ENCODE measurements at regions not wholly inside any gene's neighbourhood (a gene's known extent, or its start where the extent isn't known, plus 50 kb on each side); places are given as distances from the start of the nearest gene placed in this dataset.

DNA sequence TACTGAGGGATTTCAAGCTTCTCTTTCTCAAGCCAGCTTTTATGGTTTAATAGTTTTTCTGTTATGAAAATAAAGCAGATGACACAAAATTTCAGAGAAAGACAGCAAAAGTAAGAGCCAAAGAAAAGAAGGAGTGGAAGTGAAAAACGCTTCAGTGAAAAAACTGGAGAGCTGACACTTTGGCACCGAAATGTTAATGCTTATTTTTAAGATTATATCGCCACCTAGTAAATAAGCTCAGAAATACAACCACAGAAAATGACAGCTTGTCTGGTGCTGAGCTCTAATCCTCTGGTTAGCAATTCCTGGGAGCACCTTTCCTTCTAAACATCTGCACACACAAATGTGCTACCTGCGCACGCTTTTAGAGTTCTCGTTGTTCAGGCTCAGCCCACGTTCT is 101.6 kb downstream of the ZPLD1 start:
- TF ChIP-seq EP300 (IDR thresholded peaks at IDR 0.05), result no peak
- TF ChIP-seq POLR2A (IDR thresholded peaks at IDR 0.05), result no peak
- TF ChIP-seq, protein P1, sequence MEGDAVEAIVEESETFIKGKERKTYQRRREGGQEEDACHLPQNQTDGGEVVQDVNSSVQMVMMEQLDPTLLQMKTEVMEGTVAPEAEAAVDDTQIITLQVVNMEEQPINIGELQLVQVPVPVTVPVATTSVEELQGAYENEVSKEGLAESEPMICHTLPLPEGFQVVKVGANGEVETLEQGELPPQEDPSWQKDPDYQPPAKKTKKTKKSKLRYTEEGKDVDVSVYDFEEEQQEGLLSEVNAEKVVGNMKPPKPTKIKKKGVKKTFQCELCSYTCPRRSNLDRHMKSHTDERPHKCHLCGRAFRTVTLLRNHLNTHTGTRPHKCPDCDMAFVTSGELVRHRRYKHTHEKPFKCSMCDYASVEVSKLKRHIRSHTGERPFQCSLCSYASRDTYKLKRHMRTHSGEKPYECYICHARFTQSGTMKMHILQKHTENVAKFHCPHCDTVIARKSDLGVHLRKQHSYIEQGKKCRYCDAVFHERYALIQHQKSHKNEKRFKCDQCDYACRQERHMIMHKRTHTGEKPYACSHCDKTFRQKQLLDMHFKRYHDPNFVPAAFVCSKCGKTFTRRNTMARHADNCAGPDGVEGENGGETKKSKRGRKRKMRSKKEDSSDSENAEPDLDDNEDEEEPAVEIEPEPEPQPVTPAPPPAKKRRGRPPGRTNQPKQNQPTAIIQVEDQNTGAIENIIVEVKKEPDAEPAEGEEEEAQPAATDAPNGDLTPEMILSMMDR (IDR thresholded peaks at IDR 0.05), result peak in 1 of 4 experiments; percentile 28
- no peak for TF ChIP-seq POLR2AphosphoS5 (IDR thresholded peaks at IDR 0.05)
- intact Hi-C loops (cut with DNase I), result loop anchor here (5.0 kb wide), 1 partner anchor 839 kb away; no protein-coding TSS in a partner anchor
- Histone ChIP-seq H3K27ac (no peak overlapping the region), H3K9me3 (no peaks in the 10 kb centered on the region), H3K27me3 (no peaks in the 10 kb centered on the region), H3K4me1 (no peaks in the 10 kb centered on the region), H3K4me3 (no peak overlapping the region), H3K36me3 (no peaks in the 10 kb centered on the region)
- WGBS, 2 donors, result 12 to 26% methylated on average over 7 of the region's 7 CpGs
- no peak for DNase-seq

DNA sequence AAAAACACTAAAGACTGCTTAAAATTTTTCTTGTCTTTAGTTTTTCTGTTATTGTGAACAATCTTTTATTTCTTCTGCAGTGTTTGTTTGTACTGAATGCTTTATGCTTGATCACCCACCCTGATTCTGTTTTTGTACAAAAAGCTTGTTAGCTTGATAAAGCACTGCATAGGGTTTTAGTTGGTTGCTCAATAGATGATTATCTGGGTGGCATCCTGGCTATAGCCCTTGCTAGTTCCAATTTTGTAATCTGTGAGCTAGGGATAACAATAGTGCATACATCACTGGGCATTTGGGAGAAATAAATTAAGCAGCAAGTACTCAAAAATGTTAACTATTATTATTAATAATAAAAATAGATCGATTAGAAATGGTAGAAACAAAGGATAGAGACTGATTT is 102.3 kb downstream of the ZPLD1 start:
- Histone ChIP-seq H3K27ac (no peak overlapping the region), H3K9me3 (no peaks in the 10 kb centered on the region), H3K4me3 (no peak overlapping the region), H3K27me3 (no peaks in the 10 kb centered on the region), H3K4me1 (no peaks in the 10 kb centered on the region), H3K36me3 (no peaks in the 10 kb centered on the region)
- no peak for DNase-seq
- intact Hi-C loops (cut with DNase I), result loop anchor here (5.0 kb wide), 1 partner anchor 840 kb away; no protein-coding TSS in a partner anchor
- 64 to 67% methylated on average over 1 of the region's 1 CpG for WGBS, 2 donors
- TF ChIP-seq, protein P1 (IDR thresholded peaks at IDR 0.05), result no peak
- no peak for TF ChIP-seq POLR2A (IDR thresholded peaks at IDR 0.05)
- TF ChIP-seq POLR2AphosphoS5 (IDR thresholded peaks at IDR 0.05), result no peak
- no peak for TF ChIP-seq EP300 (IDR thresholded peaks at IDR 0.05)

DNA sequence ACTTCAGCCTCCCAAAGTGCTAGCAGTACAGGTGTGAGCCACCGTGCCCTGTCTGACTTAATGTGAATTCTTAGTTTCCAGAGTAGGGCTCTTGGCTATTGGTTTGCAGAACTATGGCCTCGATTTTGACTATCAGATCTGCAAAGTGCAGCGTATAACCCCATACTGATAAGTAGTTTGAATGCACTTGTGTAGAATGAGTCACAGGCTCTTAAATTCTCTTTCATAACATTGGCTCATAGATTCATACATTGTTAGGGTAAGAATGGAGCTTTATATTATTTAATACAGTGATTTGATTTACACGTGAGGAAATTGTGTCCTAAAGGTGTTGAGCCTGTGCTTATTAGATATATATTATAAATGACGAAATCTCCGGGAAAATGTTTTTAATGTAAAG is 109.9 kb downstream of the ZPLD1 start:
- Histone ChIP-seq H3K27ac (no peak overlapping the region), H3K36me3 (no peaks in the 10 kb centered on the region), H3K27me3 (no peaks in the 10 kb centered on the region), H3K4me1 (no peaks in the 10 kb centered on the region), H3K4me3 (no peak overlapping the region), H3K9me3 (no peaks in the 10 kb centered on the region)
- TF ChIP-seq, protein P1 (IDR thresholded peaks at IDR 0.05), result no peak
- no peak for TF ChIP-seq POLR2A (IDR thresholded peaks at IDR 0.05)
- TF ChIP-seq EP300 (IDR thresholded peaks at IDR 0.05), result no peak
- TF ChIP-seq POLR2AphosphoS5 (IDR thresholded peaks at IDR 0.05), result no peak
- 79 to 88% methylated on average over 6 of the region's 6 CpGs for WGBS, 2 donors
- DNase-seq, result no peak
- intact Hi-C loops (cut with DNase I), result no loop called here

DNA sequence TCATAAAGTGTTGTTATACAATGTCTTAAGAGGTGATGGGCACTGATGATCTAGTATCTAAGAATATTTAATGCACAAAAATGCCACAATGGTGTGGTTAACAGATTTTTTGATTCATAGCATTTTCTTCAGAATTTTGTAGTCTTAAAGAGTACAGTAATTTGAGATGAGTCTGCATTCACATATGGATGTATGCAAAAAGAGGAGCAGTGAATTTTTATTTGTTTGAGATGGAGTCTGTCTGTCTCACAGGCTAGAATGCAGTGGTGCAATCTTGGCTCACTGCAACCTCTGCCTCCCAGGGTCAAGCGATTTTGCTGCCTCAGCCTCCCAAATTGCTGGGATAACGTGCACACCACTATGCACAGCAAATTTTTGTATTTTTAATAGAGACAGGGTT is 110.5 kb downstream of the ZPLD1 start:
- H3K9me3 ChIP-seq, result no peaks in the 10 kb centered on the region
- intact Hi-C loops (cut with DNase I), result no loop called here

More for the DNA sequence above, 110.5 kb downstream of the ZPLD1 start:
- no peaks in the 10 kb centered on the region for H3K4me1 ChIP-seq
- H3K4me3 ChIP-seq, result no peak overlapping the region
- H3K27ac ChIP-seq, result no peak overlapping the region
- H3K36me3 ChIP-seq, result no peaks in the 10 kb centered on the region
- no peak for TF ChIP-seq POLR2AphosphoS5 (IDR thresholded peaks at IDR 0.05)
- TF ChIP-seq, protein P1 (IDR thresholded peaks at IDR 0.05), result no peak
- TF ChIP-seq POLR2A (IDR thresholded peaks at IDR 0.05), result no peak
- no peak for TF ChIP-seq EP300 (IDR thresholded peaks at IDR 0.05)
- DNase-seq, result no peak
- WGBS, 2 donors, result 72 to 80% methylated on average over 2 of the region's 2 CpGs
- H3K27me3 ChIP-seq, result no peaks in the 10 kb centered on the region

Measured in sigmoid colon (tissue), 6 donors.